ENCODE measurements at regions not wholly inside any gene's neighbourhood (a gene's known extent, or its start where the extent isn't known, plus 50 kb on each side); places are given as distances from the start of the nearest gene placed in this dataset.

- TF ChIP-seq EZH2 (IDR thresholded peaks at IDR 0.05; ENCODE audit: low read depth) (no peak), CTCF (conservative IDR thresholded peaks at IDR 0.05) (no peak)
Observed at GRCh38 chr5:144033486-144033885, 137.0 kb downstream of the YIPF5 start.

All from PC-9 (cell line).